H1 (cell line): ENCODE measurements at regions not wholly inside any gene's neighbourhood (a gene's known extent, or its start where the extent isn't known, plus 50 kb on each side); places are given as distances from the start of the nearest gene placed in this dataset.

ENCODE experiments used
- CTCF ChIA-PET: fragments of 300-600 bp; sonication (Branson Sonifier 250); formaldehyde crosslinking; loops from one replicate; lab custom pipeline; 2021; ENCODE audit not compliant: partially characterized antibody; lab: Charles Lee
- POLR2A ChIA-PET: fragments of 300-600 bp; sonication (Branson Sonifier 250); formaldehyde crosslinking; loops from one replicate; lab custom pipeline; 2021; ENCODE audit warnings: inconsistent platforms; ENCODE audit not compliant: partially characterized antibody; lab: Charles Lee
- DNase-seq, 2 experiments: peaks; one replicate each; pipeline versions ENCODE4 v3.0.0 to v3.0.0-alpha.2; 2010 to 2022; ENCODE audit warnings: low spot score in 2 of 2, low read depth in 1 of 2, mixed read lengths in 1 of 2
- FAIRE-seq: peaks from 2 replicates; lab custom pipeline; 2011; peaks lifted over from hg19 to GRCh38; lab: Jason Lieb, UNC
- H2AFZ ChIP-seq: 2 replicates; pipeline ENCODE4 v1.8.1; 2012; ENCODE audit warnings: low read length, inconsistent platforms
- H2AK5ac ChIP-seq: 2 replicates; pipeline ENCODE4 v1.6.1; 2013; ENCODE audit warnings: low read depth, low read length
- H2BK120ac ChIP-seq: replicated peaks from 2 replicates; pipeline ENCODE3; 2013; ENCODE audit warnings: low read depth, low read length, inconsistent platforms
- H2BK12ac ChIP-seq: 2 replicates; pipeline ENCODE4 v1.6.1; 2013; ENCODE audit warnings: low read depth, low read length
- H2BK15ac ChIP-seq: 2 replicates; pipeline ENCODE4 v1.6.1; 2013; ENCODE audit warnings: low read length
- H2BK20ac ChIP-seq: 2 replicates; pipeline ENCODE4 v1.6.1; 2013; ENCODE audit warnings: low read length
- H2BK5ac ChIP-seq: 2 replicates; pipeline ENCODE4 v1.6.1; 2013; ENCODE audit warnings: low read depth, low read length
- H3K14ac ChIP-seq: 2 replicates; pipeline ENCODE4 v1.6.1; 2013; ENCODE audit warnings: inconsistent platforms; ENCODE audit not compliant: insufficient read length
- H3K18ac ChIP-seq: 2 replicates; pipeline ENCODE4 v1.6.1; 2013; ENCODE audit warnings: low read length; ENCODE audit errors: extremely low read depth
- H3K23ac ChIP-seq: 2 replicates; pipeline ENCODE4 v1.6.1; 2013; ENCODE audit warnings: inconsistent platforms; ENCODE audit not compliant: insufficient read length
- H3K23me2 ChIP-seq: 2 replicates; pipeline ENCODE4 v1.6.1; 2013; ENCODE audit warnings: low read depth, low read length
- H3K27ac ChIP-seq: 2 replicates; pipeline ENCODE4 v1.6.1; 2011; ENCODE audit warnings: low read depth, low read length, inconsistent platforms
- H3K27me3 ChIP-seq, 4 experiments: replicated peaks in 1 of 4; 1 replicate in 1 of 4; 2 replicates in 3 of 4; pipeline versions ENCODE4 v1.6.1 to v1.8.1; 2011 to 2013; ENCODE audit warnings: low read length in 3 of 4, mild to moderate bottlenecking in 3 of 4, inconsistent platforms in 2 of 4, mixed read lengths in 2 of 4, moderate library complexity in 1 of 4; ENCODE audit not compliant: control insufficient read depth in 3 of 4, insufficient read depth in 3 of 4; ENCODE audit errors: extremely low read depth in 1 of 4
- H3K36me3 ChIP-seq, 4 experiments: 2 replicates each; pipeline versions ENCODE4 v1.6.1 to v1.8.1; 2011 to 2013; ENCODE audit warnings: mild to moderate bottlenecking in 4 of 4, low read length in 3 of 4, moderate library complexity in 2 of 4, control low read depth in 1 of 4, inconsistent platforms in 1 of 4; ENCODE audit not compliant: insufficient read depth in 4 of 4, control insufficient read depth in 2 of 4
- H3K4ac ChIP-seq: replicated peaks from 2 replicates; pipeline ENCODE3; 2013; ENCODE audit warnings: low read length, low read depth, mixed read lengths, inconsistent platforms; ENCODE audit not compliant: insufficient read length
- H3K4me1 ChIP-seq, 4 experiments: replicated peaks in 1 of 4; 1 replicate in 1 of 4; 2 replicates in 3 of 4; pipeline versions ENCODE4 v1.6.1 to v1.8.1; 2011 to 2013; ENCODE audit warnings: low read length in 3 of 4, inconsistent platforms in 2 of 4, mixed read lengths in 1 of 4; ENCODE audit not compliant: insufficient read depth in 4 of 4, control insufficient read depth in 3 of 4
- H3K4me2 ChIP-seq, 2 experiments: 2 replicates each; pipeline versions ENCODE4 v1.6.1 to v1.8.1; 2011 to 2013; ENCODE audit warnings: low read depth in 2 of 2, low read length in 2 of 2, control low read depth in 1 of 2, inconsistent platforms in 1 of 2, mild to moderate bottlenecking in 1 of 2; ENCODE audit not compliant: insufficient read depth in 1 of 2
- H3K4me3 ChIP-seq, 4 experiments: fragments of 200-600, 300-600 bp in 1 of 4; sonication (generic), shearing (Covaris generic), sonication (Bioruptor Twin) in 1 of 4; 2 replicates each; pipeline versions ENCODE4 v1.5.1 to v1.8.1; 2011 to 2016; ENCODE audit warnings: low read length in 4 of 4, low read depth in 3 of 4, control low read depth in 2 of 4, inconsistent platforms in 2 of 4, mild to moderate bottlenecking in 2 of 4, mixed read lengths in 1 of 4, moderate library complexity in 1 of 4; ENCODE audit not compliant: insufficient read depth in 2 of 4; ENCODE audit errors: extremely low read depth in 1 of 4
- H3K56ac ChIP-seq: replicated peaks from 2 replicates; pipeline ENCODE3; 2013; ENCODE audit warnings: low read depth, mild to moderate bottlenecking, mixed read lengths, low read length, inconsistent platforms; ENCODE audit not compliant: insufficient read length
- H3K79me1 ChIP-seq: 2 replicates; pipeline ENCODE4 v1.6.1; 2013; ENCODE audit warnings: low read depth, low read length, control low read depth
- H3K79me2 ChIP-seq, 2 experiments: 2 replicates each; pipeline versions ENCODE4 v1.6.1 to v1.8.1; 2012 to 2013; ENCODE audit warnings: low read length in 2 of 2, mild to moderate bottlenecking in 2 of 2, inconsistent platforms in 1 of 2; ENCODE audit not compliant: insufficient read depth in 2 of 2, control insufficient read depth in 1 of 2
- H3K9ac ChIP-seq, 4 experiments: replicated peaks in 1 of 4; 1 replicate in 1 of 4; 2 replicates in 3 of 4; pipeline versions ENCODE4 v1.6.1 to v1.8.1; 2011 to 2013; ENCODE audit warnings: low read depth in 3 of 4, low read length in 3 of 4, control low read depth in 2 of 4, mild to moderate bottlenecking in 2 of 4, moderate library complexity in 2 of 4, inconsistent platforms in 1 of 4; ENCODE audit errors: extremely low read depth in 1 of 4
- H3K9me3 ChIP-seq, 2 experiments: 2 replicates each; pipeline versions ENCODE4 v1.6.1 to v1.8.1; 2012 to 2013; ENCODE audit warnings: mild to moderate bottlenecking in 2 of 2, moderate library complexity in 2 of 2, control low read depth in 1 of 2, inconsistent platforms in 1 of 2, low read depth in 1 of 2, low read length in 1 of 2, mixed read lengths in 1 of 2; ENCODE audit not compliant: insufficient read depth in 2 of 2
- H4K20me1 ChIP-seq, 2 experiments: replicated peaks in 1 of 2; 2 replicates each; pipeline versions ENCODE3 to v1.8.1; 2011 to 2013; ENCODE audit warnings: inconsistent platforms in 2 of 2, low read length in 2 of 2, mild to moderate bottlenecking in 1 of 2; ENCODE audit not compliant: insufficient read depth in 2 of 2, control insufficient read depth in 1 of 2
- H4K5ac ChIP-seq: 2 replicates; pipeline ENCODE4 v1.6.1; 2013; ENCODE audit warnings: low read length, low read depth, mixed read lengths, inconsistent platforms; ENCODE audit not compliant: insufficient read length
- H4K8ac ChIP-seq: 2 replicates; pipeline ENCODE4 v1.8.0; 2013; ENCODE audit warnings: mild to moderate bottlenecking, moderate library complexity, low read length, inconsistent platforms; ENCODE audit not compliant: insufficient read depth; ENCODE audit errors: extremely low read depth
- H4K91ac ChIP-seq: replicated peaks from 2 replicates; pipeline ENCODE3; 2013; ENCODE audit warnings: low read length, mixed read lengths, inconsistent platforms; ENCODE audit not compliant: insufficient read length
- BCL11A ChIP-seq, 2 experiments: IDR thresholded peaks; one replicate each; pipeline ENCODE4 v1.6.1; 2011; ENCODE audit warnings: low read depth in 2 of 2, low read length in 2 of 2, mild to moderate bottlenecking in 2 of 2
- CBX5 ChIP-seq: fragments of 300-800, 300-1000 bp; sonication (generic); IDR thresholded peaks from 2 replicates; pipeline ENCODE4 v1.7.1; 2016; ENCODE audit warnings: antibody characterized with exemption, low read length, low read depth
- CBX8 ChIP-seq: fragments of 300-800, 300-1000 bp; sonication (generic); IDR thresholded peaks from 2 replicates; pipeline ENCODE4 v1.7.1; 2016; ENCODE audit warnings: low read depth, low read length, borderline replicate concordance
- CREB1 ChIP-seq: IDR thresholded peaks from 2 replicates; pipeline ENCODE4 v1.6.1; 2012; ENCODE audit warnings: inconsistent platforms
- CTBP2 ChIP-seq: IDR thresholded peaks from 2 replicates; pipeline ENCODE4 v1.7.0; 2011; ENCODE audit warnings: borderline replicate concordance, mild to moderate bottlenecking, moderate library complexity, mixed read lengths, low read length; ENCODE audit not compliant: insufficient read depth, insufficient read length
- EZH2 ChIP-seq: fragments of 200-600 bp; sonication (generic); IDR thresholded peaks from 2 replicates; pipeline ENCODE4 v1.7.1; 2012; ENCODE audit warnings: low read depth, mild to moderate bottlenecking, moderate library complexity, low read length, inconsistent platforms; ENCODE audit not compliant: severe bottlenecking
- FOSL1 ChIP-seq: IDR thresholded peaks from 2 replicates; pipeline ENCODE4 v1.6.1; 2011; ENCODE audit warnings: mild to moderate bottlenecking, low read depth, low read length, moderate library complexity; ENCODE audit not compliant: insufficient read depth
- GABPA ChIP-seq: IDR thresholded peaks from 2 replicates; pipeline ENCODE4 v1.6.1; 2011; ENCODE audit warnings: mild to moderate bottlenecking, low read length, moderate library complexity, borderline replicate concordance; ENCODE audit not compliant: insufficient read depth
- GTF2F1 ChIP-seq: IDR thresholded peaks from 2 replicates; pipeline ENCODE4 v1.6.1; 2012; ENCODE audit warnings: low read depth, low read length, improper control_type of control experiment, borderline replicate concordance
- JUN ChIP-seq: IDR thresholded peaks from 2 replicates; pipeline ENCODE4 v1.6.1; 2011; ENCODE audit warnings: low read depth, mild to moderate bottlenecking, improper control_type of control experiment, low read length
- JUND ChIP-seq: IDR thresholded peaks from 2 replicates; pipeline ENCODE4 v1.6.1; 2011; ENCODE audit warnings: mild to moderate bottlenecking, improper control_type of control experiment, low read length
- KDM1A ChIP-seq: fragments of 200-600, 300-600 bp; sonication (generic); IDR thresholded peaks from 2 replicates; pipeline ENCODE4 v1.7.1; 2016; ENCODE audit warnings: mild to moderate bottlenecking, low read length, borderline replicate concordance
- KDM4A ChIP-seq: IDR thresholded peaks from one replicate; pipeline ENCODE4 v1.7.1; 2012; ENCODE audit warnings: low read depth, mild to moderate bottlenecking, moderate library complexity, low read length, inconsistent platforms; ENCODE audit not compliant: severe bottlenecking
- PHF8 ChIP-seq: fragments of 200-600 bp; sonication (generic); conservative IDR thresholded peaks from 2 replicates; pipeline ENCODE4 v1.7.1; 2012; ENCODE audit warnings: low read depth, mild to moderate bottlenecking, inconsistent platforms, low read length, moderate library complexity
- WGBS, 2 experiments: shearing (Covaris generic) in 1 of 2; methylation state at CpG; one replicate each; pipeline versions ENCODE4 v1.1.6 to v1.1.7; 2013 to 2015; ENCODE audit warnings: low lambda C conversion rate in 2 of 2, mixed read lengths in 2 of 2, inconsistent platforms in 1 of 2, low coverage in 1 of 2, missing lambda C conversion rate in 1 of 2; ENCODE audit not compliant: insufficient replicate concordance in 2 of 2, insufficient coverage in 1 of 2, insufficient read length in 1 of 2; ENCODE audit errors: extremely low coverage in 1 of 2, missing lambda C conversion rate in 1 of 2; 5-methylcytosine and 5-hydroxymethylcytosine counted together

GRCh38 chrX:7640392-7640791 lies 202.6 kb upstream of the VCX start:
- Histone ChIP-seq H2BK12ac (no peak overlapping the region), H3K4me3 (no peak overlapping the region), H3K23ac (no peak overlapping the region), H4K5ac (no peak overlapping the region), H3K79me2 (no peaks in the 10 kb centered on the region), H4K91ac (no peak overlapping the region), H2BK20ac (no peak overlapping the region), H2BK5ac (no peak overlapping the region), H2AFZ (no peak overlapping the region), H3K23me2 (no peaks in the 10 kb centered on the region), H4K20me1 (no peaks in the 10 kb centered on the region), H3K4ac (no peak overlapping the region), H3K79me1 (no peaks in the 10 kb centered on the region), H3K9ac (no peak overlapping the region), H3K4me2 (no peak overlapping the region), H3K4me1 (peaks cover 0 to 2% (median 1%) of the 10 kb centered on the region in 4 experiments; a peak in 1 of 7 replicates), H2BK120ac (no peak overlapping the region), H3K56ac (no peak overlapping the region), H4K8ac (no peak overlapping the region), H3K27me3 (no peaks in the 10 kb centered on the region), H2AK5ac (no peak overlapping the region), H3K18ac (no peak overlapping the region), H3K36me3 (no peaks in the 10 kb centered on the region), H3K27ac (no peak overlapping the region), H2BK15ac (no peak overlapping the region), H3K14ac (no peak overlapping the region), H3K9me3 (no peaks in the 10 kb centered on the region)
- ChIA-PET CTCF (no interaction called here), POLR2A (no interaction called here)
- FAIRE-seq: no peak
- WGBS, 2 experiments: 92% methylated on average over 2 of the region's 2 CpGs; no CpG with 5 or more reads in 1 of the 2 experiments
- no peak for DNase-seq
- TF ChIP-seq GTF2F1 (no peak), CTBP2 (no peak), KDM1A (no peak), GABPA (no peak), PHF8 (no peak), JUND (no peak), EZH2 (no peak), CBX5 (no peak), BCL11A (IDR thresholded peaks at IDR 0.05; ENCODE audit: low read depth in 2 of 2, low read length in 2 of 2) (no peak), CREB1 (no peak), JUN (no peak), KDM4A (no peak), CBX8 (no peak), FOSL1 (no peak)
